ENCODE measurements at regions not wholly inside any gene's neighbourhood (a gene's known extent, or its start where the extent isn't known, plus 50 kb on each side); places are given as distances from the start of the nearest gene placed in this dataset.

- TF ChIP-seq, protein P1, sequence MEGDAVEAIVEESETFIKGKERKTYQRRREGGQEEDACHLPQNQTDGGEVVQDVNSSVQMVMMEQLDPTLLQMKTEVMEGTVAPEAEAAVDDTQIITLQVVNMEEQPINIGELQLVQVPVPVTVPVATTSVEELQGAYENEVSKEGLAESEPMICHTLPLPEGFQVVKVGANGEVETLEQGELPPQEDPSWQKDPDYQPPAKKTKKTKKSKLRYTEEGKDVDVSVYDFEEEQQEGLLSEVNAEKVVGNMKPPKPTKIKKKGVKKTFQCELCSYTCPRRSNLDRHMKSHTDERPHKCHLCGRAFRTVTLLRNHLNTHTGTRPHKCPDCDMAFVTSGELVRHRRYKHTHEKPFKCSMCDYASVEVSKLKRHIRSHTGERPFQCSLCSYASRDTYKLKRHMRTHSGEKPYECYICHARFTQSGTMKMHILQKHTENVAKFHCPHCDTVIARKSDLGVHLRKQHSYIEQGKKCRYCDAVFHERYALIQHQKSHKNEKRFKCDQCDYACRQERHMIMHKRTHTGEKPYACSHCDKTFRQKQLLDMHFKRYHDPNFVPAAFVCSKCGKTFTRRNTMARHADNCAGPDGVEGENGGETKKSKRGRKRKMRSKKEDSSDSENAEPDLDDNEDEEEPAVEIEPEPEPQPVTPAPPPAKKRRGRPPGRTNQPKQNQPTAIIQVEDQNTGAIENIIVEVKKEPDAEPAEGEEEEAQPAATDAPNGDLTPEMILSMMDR (IDR thresholded peaks at IDR 0.05) = no peak
- TF ChIP-seq POLR2A (IDR thresholded peaks at IDR 0.05; ENCODE audit: low read depth) = no peak
These were observed 663.8 kb upstream of the CDH9 start for GRCh38 chr5:27701931-27702903.
